ENCODE measurements at regions not wholly inside any gene's neighbourhood (a gene's known extent, or its start where the extent isn't known, plus 50 kb on each side); places are given as distances from the start of the nearest gene placed in this dataset.

DNA sequence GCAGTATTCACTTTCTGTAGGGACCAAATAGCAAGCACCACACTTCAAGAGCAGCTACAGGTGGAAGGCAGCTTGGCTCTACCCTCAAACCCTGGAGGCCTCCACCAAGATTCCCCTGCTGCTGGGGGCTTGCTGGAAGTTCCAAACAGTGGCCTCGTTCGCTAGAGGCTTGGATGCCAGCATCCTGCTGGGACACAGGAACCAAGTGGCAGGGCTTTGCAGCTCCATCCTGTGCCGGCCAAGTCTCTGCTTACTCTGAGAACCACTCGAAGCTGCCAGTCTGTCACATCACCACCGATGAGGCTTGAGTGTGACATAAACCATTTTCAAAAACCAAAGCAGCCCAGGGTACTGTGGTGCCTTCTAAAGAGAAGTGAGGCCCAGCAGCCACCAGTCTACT, 69.2 kb upstream of the UNC5B start:
- no peak for DNase-seq
- Histone ChIP-seq H3K36me3 (ENCODE audit: low read depth) (no peaks in the 10 kb centered on the region), H3K27ac (no peak overlapping the region), H3K9ac (no peak overlapping the region), H3K27me3 (replicated peaks; ENCODE audit: insufficient read depth) (peaks cover 52% of the 10 kb centered on the region), H3K4me1 (ENCODE audit: insufficient read depth) (no peaks in the 10 kb centered on the region), H3F3A (ENCODE audit: insufficient read depth) (no peaks in the 10 kb centered on the region), H3K9me3 (ENCODE audit: low read depth) (no peaks in the 10 kb centered on the region), H3K4me2 (ENCODE audit: unreplicated experiment) (no peak overlapping the region), H3K79me2 (ENCODE audit: insufficient read depth) (no peaks in the 10 kb centered on the region), H2AFZ (no peak overlapping the region), H3K4me3 (no peak overlapping the region), H3K9me2 (ENCODE audit: insufficient read depth) (no peaks in the 10 kb centered on the region), H4K20me1 (ENCODE audit: insufficient read depth) (no peaks in the 10 kb centered on the region)
- 24 to 33% methylated on average over 5 of the region's 5 CpGs for WGBS, 2 experiments (ENCODE audit: low coverage in 1 of 2, low lambda C conversion rate in 2 of 2, missing lambda C conversion rate in 2 of 2)
- TF ChIP-seq EZH2phosphoT487 (IDR thresholded peaks at IDR 0.05; ENCODE audit: insufficient read depth, low read depth) (no peak), EZH2 (IDR thresholded peaks at IDR 0.05; ENCODE audit: insufficient read depth, poor library complexity, severe bottlenecking) (no peak)
- in situ Hi-C loops (cut with MboI): no loop called here

DNA sequence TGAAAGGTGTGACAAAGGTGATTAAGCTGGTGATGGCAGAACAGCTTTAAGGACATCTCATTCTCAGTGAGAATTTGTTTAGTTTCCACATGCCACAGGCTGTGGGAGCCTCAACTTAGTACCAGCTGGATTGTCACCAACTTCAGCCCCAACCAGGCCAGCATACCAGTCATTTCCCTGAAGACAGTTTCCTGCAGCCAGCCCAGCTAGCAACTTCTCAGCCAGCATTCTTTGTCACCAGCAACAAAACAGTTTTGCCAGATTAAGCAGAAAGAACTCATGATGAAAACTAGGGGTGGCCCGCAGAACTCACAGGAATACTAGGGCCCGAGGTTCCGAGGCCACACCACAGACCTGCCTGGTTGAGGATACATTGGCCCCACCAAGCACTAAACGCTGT, 68.8 kb upstream of the UNC5B start:
- Histone ChIP-seq H3K79me2 (ENCODE audit: insufficient read depth) (no peaks in the 10 kb centered on the region), H3K9me2 (ENCODE audit: insufficient read depth) (no peaks in the 10 kb centered on the region), H3K9ac (no peak overlapping the region), H3K4me1 (ENCODE audit: insufficient read depth) (no peaks in the 10 kb centered on the region), H3K36me3 (ENCODE audit: low read depth) (no peaks in the 10 kb centered on the region), H3K4me2 (ENCODE audit: unreplicated experiment) (no peak overlapping the region), H3K9me3 (ENCODE audit: low read depth) (no peaks in the 10 kb centered on the region), H3F3A (ENCODE audit: insufficient read depth) (no peaks in the 10 kb centered on the region), H3K27ac (no peak overlapping the region), H2AFZ (no peak overlapping the region), H4K20me1 (ENCODE audit: insufficient read depth) (no peaks in the 10 kb centered on the region), H3K27me3 (replicated peaks; ENCODE audit: insufficient read depth) (peaks cover 56% of the 10 kb centered on the region), H3K4me3 (no peak overlapping the region)
- in situ Hi-C loops (cut with MboI): no loop called here
- TF ChIP-seq EZH2 (IDR thresholded peaks at IDR 0.05; ENCODE audit: insufficient read depth, poor library complexity, severe bottlenecking) (no peak), EZH2phosphoT487 (IDR thresholded peaks at IDR 0.05; ENCODE audit: insufficient read depth, low read depth) (no peak)
- DNase-seq: no peak
- WGBS, 2 experiments (ENCODE audit: low coverage in 1 of 2, low lambda C conversion rate in 2 of 2, missing lambda C conversion rate in 2 of 2): 2 to 6% methylated on average over 4 of the region's 4 CpGs

DNA sequence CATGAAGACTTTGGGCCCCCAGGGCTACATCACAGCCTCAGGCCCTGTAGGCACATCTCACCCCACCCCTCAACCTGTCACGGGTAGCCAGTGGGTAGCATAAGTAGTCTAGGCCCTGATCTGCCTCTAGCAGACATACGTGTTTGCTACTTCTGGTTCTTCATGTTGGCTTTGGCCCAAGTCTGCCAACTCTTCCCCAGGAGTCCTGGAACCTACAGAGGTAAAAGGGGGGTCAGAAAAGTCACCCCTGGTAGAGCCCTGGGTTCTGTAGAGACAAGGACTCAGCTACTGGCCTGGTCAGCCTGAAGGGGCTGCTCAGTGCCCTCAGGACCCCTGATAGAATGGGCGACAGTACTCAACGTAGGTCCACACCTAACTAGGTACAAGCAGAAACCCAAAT, 67.5 kb upstream of the UNC5B start:
- Histone ChIP-seq H3K27me3 (replicated peaks; ENCODE audit: insufficient read depth) (peaks cover 53% of the 10 kb centered on the region), H3K9ac (no peak overlapping the region), H3K9me2 (ENCODE audit: insufficient read depth) (no peaks in the 10 kb centered on the region), H3K4me2 (ENCODE audit: unreplicated experiment) (no peak overlapping the region), H3K4me3 (no peak overlapping the region), H3F3A (ENCODE audit: insufficient read depth) (no peaks in the 10 kb centered on the region), H3K36me3 (ENCODE audit: low read depth) (no peaks in the 10 kb centered on the region), H3K4me1 (ENCODE audit: insufficient read depth) (no peaks in the 10 kb centered on the region), H3K9me3 (ENCODE audit: low read depth) (no peaks in the 10 kb centered on the region), H3K27ac (no peak overlapping the region), H3K79me2 (ENCODE audit: insufficient read depth) (no peaks in the 10 kb centered on the region), H2AFZ (no peak overlapping the region), H4K20me1 (ENCODE audit: insufficient read depth) (no peaks in the 10 kb centered on the region)
- TF ChIP-seq EZH2 (IDR thresholded peaks at IDR 0.05; ENCODE audit: insufficient read depth, poor library complexity, severe bottlenecking) (no peak), EZH2phosphoT487 (IDR thresholded peaks at IDR 0.05; ENCODE audit: insufficient read depth, low read depth) (no peak)
- DNase-seq: no peak
- in situ Hi-C loops (cut with MboI): no loop called here
- 34 to 47% methylated on average over 4 of the region's 4 CpGs for WGBS, 2 experiments (ENCODE audit: low coverage in 1 of 2, low lambda C conversion rate in 2 of 2, missing lambda C conversion rate in 2 of 2)

DNA sequence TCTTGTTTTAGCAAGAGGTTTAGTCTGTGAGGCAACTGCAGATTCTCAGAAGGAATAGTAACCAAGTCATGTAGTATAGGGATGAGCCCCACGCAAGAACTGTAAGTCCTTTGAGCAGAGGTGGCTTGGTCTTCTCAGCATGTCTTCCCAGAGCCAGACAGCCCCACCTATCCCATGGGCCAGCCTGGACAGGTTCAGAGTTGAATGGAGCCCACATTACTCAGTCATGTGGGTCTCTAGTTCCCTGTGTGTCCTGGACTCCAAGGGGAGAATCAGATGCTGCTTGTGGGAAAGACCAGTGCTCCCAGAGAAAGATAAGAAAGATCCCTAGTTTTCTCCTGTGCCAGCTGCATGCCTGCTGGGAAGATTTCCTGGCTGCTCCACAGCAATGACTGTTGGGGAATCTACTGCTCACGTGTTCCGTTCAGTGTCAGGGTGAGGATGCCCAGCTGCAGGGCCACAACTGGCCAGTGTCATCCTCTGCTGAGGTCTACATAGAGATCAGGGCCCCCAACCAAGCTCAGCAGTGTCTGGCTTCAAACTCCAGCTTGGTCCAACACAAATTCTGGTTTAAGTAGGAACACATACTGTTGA, 66.9 kb upstream of the UNC5B start:
- Histone ChIP-seq H3K27me3 (replicated peaks; ENCODE audit: insufficient read depth) (peaks cover 54% of the 10 kb centered on the region), H3F3A (ENCODE audit: insufficient read depth) (no peaks in the 10 kb centered on the region), H3K4me3 (no peak overlapping the region), H3K79me2 (ENCODE audit: insufficient read depth) (no peaks in the 10 kb centered on the region), H3K9ac (no peak overlapping the region), H3K4me1 (ENCODE audit: insufficient read depth) (no peaks in the 10 kb centered on the region), H2AFZ (no peak overlapping the region), H4K20me1 (ENCODE audit: insufficient read depth) (no peaks in the 10 kb centered on the region), H3K9me3 (ENCODE audit: low read depth) (no peaks in the 10 kb centered on the region), H3K4me2 (ENCODE audit: unreplicated experiment) (no peak overlapping the region), H3K9me2 (ENCODE audit: insufficient read depth) (no peaks in the 10 kb centered on the region), H3K36me3 (ENCODE audit: low read depth) (no peaks in the 10 kb centered on the region), H3K27ac (no peak overlapping the region)
- 40% methylated on average over 3 of the region's 3 CpGs for WGBS, 2 experiments (ENCODE audit: low coverage in 1 of 2, low lambda C conversion rate in 2 of 2, missing lambda C conversion rate in 2 of 2)
- DNase-seq: no peak
- in situ Hi-C loops (cut with MboI): no loop called here
- TF ChIP-seq EZH2phosphoT487 (IDR thresholded peaks at IDR 0.05; ENCODE audit: insufficient read depth, low read depth): no peak

DNA sequence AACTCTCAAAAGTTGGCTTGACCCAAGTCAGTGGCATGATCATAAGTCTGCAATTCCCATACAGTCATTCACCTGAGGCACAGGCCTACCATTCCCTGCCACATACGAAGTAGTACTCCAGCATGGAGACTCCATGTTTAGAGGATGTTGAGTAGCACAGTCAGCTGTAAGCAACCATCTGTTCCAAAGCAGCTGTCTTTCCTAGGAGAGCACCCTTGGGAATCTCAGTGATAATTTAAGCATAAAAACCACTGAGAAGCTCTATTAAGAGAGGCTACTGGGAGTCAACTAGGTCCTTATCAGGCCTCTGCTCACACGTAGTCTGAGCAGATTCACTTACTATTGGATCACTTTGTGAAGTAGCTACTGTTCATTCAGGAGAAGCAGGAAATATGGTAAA, 61.6 kb upstream of the UNC5B start:
- Histone ChIP-seq H4K20me1 (ENCODE audit: insufficient read depth) (no peaks in the 10 kb centered on the region; the same call in 1 of the 2 replicates), H3K4me3 (no peak overlapping the region), H3F3A (ENCODE audit: insufficient read depth) (no peaks in the 10 kb centered on the region)

More for the DNA sequence above, 61.6 kb upstream of the UNC5B start:
- in situ Hi-C loops (cut with MboI): no loop called here
- no peak for DNase-seq
- Histone ChIP-seq H3K9me2 (ENCODE audit: insufficient read depth) (no peaks in the 10 kb centered on the region), H2AFZ (no peak overlapping the region), H3K9ac (no peak overlapping the region), H3K79me2 (ENCODE audit: insufficient read depth) (no peaks in the 10 kb centered on the region), H3K27me3 (replicated peaks; ENCODE audit: insufficient read depth) (peaks cover 57% of the 10 kb centered on the region), H3K9me3 (ENCODE audit: low read depth) (no peaks in the 10 kb centered on the region), H3K36me3 (ENCODE audit: low read depth) (no peaks in the 10 kb centered on the region), H3K27ac (no peak overlapping the region), H3K4me1 (ENCODE audit: insufficient read depth) (no peaks in the 10 kb centered on the region), H3K4me2 (ENCODE audit: unreplicated experiment) (no peak overlapping the region)
- TF ChIP-seq EZH2 (IDR thresholded peaks at IDR 0.05; ENCODE audit: insufficient read depth, poor library complexity, severe bottlenecking): no peak
- no peak for TF ChIP-seq EZH2phosphoT487 (IDR thresholded peaks at IDR 0.05; ENCODE audit: insufficient read depth, low read depth)
- 13 to 35% methylated on average over 2 of the region's 2 CpGs for WGBS, 2 experiments (ENCODE audit: low coverage in 1 of 2, low lambda C conversion rate in 2 of 2, missing lambda C conversion rate in 2 of 2)
